ENCODE measurements at regions not wholly inside any gene's neighbourhood (a gene's known extent, or its start where the extent isn't known, plus 50 kb on each side); places are given as distances from the start of the nearest gene placed in this dataset.

DNA sequence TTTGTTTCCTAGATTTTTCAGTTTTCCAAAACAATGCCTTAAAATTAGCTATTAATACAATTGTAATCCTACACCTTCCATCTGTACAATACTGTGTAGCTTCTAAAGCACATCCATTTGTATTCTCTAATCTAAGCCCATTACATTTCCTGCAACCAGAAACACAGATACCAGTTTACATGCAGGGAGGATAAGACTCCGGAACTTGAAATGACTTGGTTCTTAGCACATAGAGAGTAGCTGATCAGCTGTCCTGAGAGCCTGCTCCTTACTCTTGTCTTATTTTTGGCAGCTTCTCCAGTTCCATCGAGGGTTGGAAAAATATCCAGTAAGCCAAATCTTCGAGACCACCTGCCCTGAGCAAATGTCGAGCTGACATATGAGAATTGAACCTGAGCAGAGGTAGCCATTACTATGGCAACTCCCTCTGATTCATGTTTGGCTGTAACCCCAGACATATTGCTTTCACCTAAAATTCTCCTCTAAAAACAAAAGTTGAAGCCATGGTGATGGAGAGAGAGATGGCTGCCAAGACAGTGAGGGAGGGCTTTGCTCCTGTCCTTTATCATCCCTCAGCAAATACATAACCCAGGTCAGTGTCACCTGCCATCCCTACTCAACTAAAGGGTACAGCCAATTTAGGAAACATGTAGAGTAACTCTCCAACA is 542.8 kb downstream of the IRS1 start:
- TF ChIP-seq, protein P1, sequence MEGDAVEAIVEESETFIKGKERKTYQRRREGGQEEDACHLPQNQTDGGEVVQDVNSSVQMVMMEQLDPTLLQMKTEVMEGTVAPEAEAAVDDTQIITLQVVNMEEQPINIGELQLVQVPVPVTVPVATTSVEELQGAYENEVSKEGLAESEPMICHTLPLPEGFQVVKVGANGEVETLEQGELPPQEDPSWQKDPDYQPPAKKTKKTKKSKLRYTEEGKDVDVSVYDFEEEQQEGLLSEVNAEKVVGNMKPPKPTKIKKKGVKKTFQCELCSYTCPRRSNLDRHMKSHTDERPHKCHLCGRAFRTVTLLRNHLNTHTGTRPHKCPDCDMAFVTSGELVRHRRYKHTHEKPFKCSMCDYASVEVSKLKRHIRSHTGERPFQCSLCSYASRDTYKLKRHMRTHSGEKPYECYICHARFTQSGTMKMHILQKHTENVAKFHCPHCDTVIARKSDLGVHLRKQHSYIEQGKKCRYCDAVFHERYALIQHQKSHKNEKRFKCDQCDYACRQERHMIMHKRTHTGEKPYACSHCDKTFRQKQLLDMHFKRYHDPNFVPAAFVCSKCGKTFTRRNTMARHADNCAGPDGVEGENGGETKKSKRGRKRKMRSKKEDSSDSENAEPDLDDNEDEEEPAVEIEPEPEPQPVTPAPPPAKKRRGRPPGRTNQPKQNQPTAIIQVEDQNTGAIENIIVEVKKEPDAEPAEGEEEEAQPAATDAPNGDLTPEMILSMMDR (IDR thresholded peaks at IDR 0.05), result no peak
- no peak for TF ChIP-seq POLR2A (IDR thresholded peaks at IDR 0.05)
